ENCODE measurements at regions not wholly inside any gene's neighbourhood (a gene's known extent, or its start where the extent isn't known, plus 50 kb on each side); places are given as distances from the start of the nearest gene placed in this dataset.

DNA sequence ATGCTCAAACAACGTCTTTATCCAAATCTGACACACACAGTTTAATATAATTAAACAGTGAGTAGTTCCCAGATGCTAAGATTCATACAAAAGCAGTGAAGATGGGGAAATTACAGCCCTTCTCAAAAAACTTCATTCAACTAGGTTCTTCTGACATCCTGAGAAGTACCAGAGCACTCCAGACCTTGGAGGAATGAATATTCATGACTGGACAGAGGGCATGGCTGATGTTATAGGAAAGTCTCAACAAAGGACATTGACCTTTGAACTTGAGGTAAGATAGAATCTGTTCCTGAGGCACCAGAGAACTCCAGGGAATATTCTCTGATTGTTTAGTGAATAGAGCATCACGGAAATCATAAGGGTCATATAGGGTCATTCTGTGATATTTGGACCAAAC lies 106.4 kb upstream of the SLC5A12 start (continued):
- TF ChIP-seq, protein P1, sequence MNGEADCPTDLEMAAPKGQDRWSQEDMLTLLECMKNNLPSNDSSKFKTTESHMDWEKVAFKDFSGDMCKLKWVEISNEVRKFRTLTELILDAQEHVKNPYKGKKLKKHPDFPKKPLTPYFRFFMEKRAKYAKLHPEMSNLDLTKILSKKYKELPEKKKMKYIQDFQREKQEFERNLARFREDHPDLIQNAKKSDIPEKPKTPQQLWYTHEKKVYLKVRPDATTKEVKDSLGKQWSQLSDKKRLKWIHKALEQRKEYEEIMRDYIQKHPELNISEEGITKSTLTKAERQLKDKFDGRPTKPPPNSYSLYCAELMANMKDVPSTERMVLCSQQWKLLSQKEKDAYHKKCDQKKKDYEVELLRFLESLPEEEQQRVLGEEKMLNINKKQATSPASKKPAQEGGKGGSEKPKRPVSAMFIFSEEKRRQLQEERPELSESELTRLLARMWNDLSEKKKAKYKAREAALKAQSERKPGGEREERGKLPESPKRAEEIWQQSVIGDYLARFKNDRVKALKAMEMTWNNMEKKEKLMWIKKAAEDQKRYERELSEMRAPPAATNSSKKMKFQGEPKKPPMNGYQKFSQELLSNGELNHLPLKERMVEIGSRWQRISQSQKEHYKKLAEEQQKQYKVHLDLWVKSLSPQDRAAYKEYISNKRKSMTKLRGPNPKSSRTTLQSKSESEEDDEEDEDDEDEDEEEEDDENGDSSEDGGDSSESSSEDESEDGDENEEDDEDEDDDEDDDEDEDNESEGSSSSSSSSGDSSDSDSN (IDR thresholded peaks at IDR 0.05; ENCODE audit: borderline replicate concordance in 1 of 2, low read depth in 2 of 2, low read length in 2 of 2): no peak
- TF ChIP-seq KLF10 (CRISPR knock-in tag; IDR thresholded peaks at IDR 0.05) (no peak), MTA2 (IDR thresholded peaks at IDR 0.05; ENCODE audit: low read depth) (no peak), NELFE (IDR thresholded peaks at IDR 0.05; ENCODE audit: insufficient read depth, insufficient read length) (no peak), NBN (IDR thresholded peaks at IDR 0.05; ENCODE audit: low read depth) (no peak), HNRNPUL1 (IDR thresholded peaks at IDR 0.05; ENCODE audit: low read length) (no peak), PCBP2 (IDR thresholded peaks at IDR 0.05; ENCODE audit: low read depth, low read length, poor library complexity, severe bottlenecking) (no peak), PURB (CRISPR knock-in tag; IDR thresholded peaks at IDR 0.05; ENCODE audit: low read depth) (no peak), DNMT1 (IDR thresholded peaks at IDR 0.05) (no peak)
- TF ChIP-seq, protein P2, sequence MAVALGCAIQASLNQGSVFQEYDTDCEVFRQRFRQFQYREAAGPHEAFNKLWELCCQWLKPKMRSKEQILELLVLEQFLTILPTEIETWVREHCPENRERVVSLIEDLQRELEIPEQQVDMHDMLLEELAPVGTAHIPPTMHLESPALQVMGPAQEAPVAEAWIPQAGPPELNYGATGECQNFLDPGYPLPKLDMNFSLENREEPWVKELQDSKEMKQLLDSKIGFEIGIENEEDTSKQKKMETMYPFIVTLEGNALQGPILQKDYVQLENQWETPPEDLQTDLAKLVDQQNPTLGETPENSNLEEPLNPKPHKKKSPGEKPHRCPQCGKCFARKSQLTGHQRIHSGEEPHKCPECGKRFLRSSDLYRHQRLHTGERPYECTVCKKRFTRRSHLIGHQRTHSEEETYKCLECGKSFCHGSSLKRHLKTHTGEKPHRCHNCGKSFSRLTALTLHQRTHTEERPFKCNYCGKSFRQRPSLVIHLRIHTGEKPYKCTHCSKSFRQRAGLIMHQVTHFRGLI (CRISPR knock-in tag; IDR thresholded peaks at IDR 0.05): no peak

All from K562 (cell line).